Effector memory CD8-positive, alpha-beta T cell (primary cell): ENCODE measurements at regions not wholly inside any gene's neighbourhood (a gene's known extent, or its start where the extent isn't known, plus 50 kb on each side); places are given as distances from the start of the nearest gene placed in this dataset.

Source experiments
- ATAC-seq: fragments of 150-1000 bp; cut with Tn5 transposase; replicated peaks from 2 replicates; pipeline ENCODE4 v1.10.0; 2021; ENCODE audit warnings: mild to moderate bottlenecking, moderate library complexity
- DNase-seq, 3 experiments: peaks; one replicate each; pipeline ENCODE4 v3.0.0; 2021
- H3K27ac Mint-ChIP-seq, 2 donors: one replicate each; pipeline ENCODE4 v1.8.0; 2022; ENCODE audit warnings: mild to moderate bottlenecking in 2 of 2, mixed read lengths in 2 of 2, moderate library complexity in 2 of 2
- H3K27me3 Mint-ChIP-seq, 2 donors: one replicate each; pipeline ENCODE4 v1.8.0; 2022; ENCODE audit warnings: mixed read lengths in 2 of 2
- H3K36me3 Mint-ChIP-seq: one replicate; pipeline ENCODE4 v1.8.0; 2022; ENCODE audit warnings: mild to moderate bottlenecking, moderate library complexity, mixed read lengths; ENCODE audit not compliant: insufficient read depth
- H3K4me1 Mint-ChIP-seq, 2 donors: one replicate each; pipeline ENCODE4 v1.8.0; 2022; ENCODE audit warnings: low read depth in 2 of 2, mixed read lengths in 2 of 2
- H3K4me3 Mint-ChIP-seq, 2 donors: one replicate each; pipeline ENCODE4 v1.8.0; 2022; ENCODE audit warnings: mild to moderate bottlenecking in 2 of 2, mixed read lengths in 2 of 2, moderate library complexity in 2 of 2
- H3K9me3 Mint-ChIP-seq, 2 donors: one replicate each; pipeline ENCODE4 v1.8.0; 2022; ENCODE audit warnings: mixed read lengths in 2 of 2

DNA sequence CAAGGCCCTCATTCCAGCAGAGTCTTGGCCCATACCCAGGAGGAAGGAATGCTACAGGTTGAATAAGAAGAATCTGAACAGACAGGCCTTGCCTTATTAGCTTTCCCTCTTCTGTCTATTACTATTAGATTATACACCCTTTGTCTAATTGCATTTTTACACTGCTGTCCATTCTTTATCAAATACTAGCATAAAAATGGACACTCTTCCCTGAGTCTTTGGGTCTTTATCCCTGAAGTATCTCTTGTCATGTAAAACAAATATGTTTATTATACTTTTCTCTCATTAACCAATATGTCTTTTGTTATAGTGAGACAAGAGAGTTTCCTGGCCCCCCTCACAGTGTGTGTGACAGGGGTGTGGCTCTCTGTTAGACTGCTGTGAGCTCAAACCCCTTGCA lies 897.4 kb upstream of the SEL1L start:
- Mint-ChIP-seq H3K27ac (no peak overlapping the region), H3K27me3 (no peaks in the 10 kb centered on the region), H3K36me3 (no peaks in the 10 kb centered on the region), H3K9me3 (peaks cover 8 to 65% of the 10 kb centered on the region in 2 donors), H3K4me3 (no peak overlapping the region), H3K4me1 (no peaks in the 10 kb centered on the region)
- ATAC-seq (no peak), DNase-seq (no peak)

DNA sequence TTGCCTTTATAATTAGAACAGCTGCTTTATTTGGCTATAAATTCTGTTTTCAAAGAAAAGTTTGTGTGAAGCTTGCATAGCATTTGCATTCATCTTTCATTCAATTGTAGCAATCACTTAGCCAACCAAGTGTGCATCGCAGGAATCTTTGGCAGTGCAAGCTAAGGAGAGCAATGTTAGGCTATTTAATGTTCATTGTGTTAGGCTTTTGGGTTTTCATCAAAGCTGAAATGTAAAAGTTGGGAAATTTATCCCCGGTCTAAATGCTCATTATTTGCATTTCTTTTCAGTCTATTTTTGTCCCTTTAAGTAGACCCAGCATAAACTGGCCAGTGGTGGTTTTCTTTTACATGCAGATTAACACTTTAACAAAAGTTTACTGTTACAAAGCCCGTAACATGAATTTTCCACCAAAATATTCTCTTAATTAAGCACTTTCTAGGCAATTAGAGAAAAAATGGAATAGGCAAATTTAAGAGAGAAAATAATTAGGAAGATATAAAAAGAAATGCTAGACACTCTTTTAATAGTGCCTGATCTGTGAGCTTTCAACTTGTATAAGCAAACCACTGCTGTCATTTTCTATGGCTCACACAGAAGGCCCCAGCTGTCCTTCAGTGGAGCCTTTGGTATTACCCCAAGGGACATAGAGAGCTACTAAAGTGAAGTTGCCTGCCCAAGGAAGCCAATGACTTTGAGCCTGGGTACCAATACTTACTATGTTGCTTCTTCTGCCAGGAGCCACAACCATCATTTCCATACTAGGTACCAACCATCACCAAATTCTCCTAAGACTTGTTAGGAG lies 898.9 kb upstream of the SEL1L start:
- H3K36me3 Mint-ChIP-seq: no peaks in the 10 kb centered on the region
- H3K27me3 Mint-ChIP-seq: no peaks in the 10 kb centered on the region
- peaks cover 10 to 56% of the 10 kb centered on the region in 2 donors for H3K9me3 Mint-ChIP-seq
- H3K27ac Mint-ChIP-seq: no peak overlapping the region
- ATAC-seq (no peak), DNase-seq (no peak)
- H3K4me1 Mint-ChIP-seq: no peaks in the 10 kb centered on the region
- H3K4me3 Mint-ChIP-seq: no peak overlapping the region

DNA sequence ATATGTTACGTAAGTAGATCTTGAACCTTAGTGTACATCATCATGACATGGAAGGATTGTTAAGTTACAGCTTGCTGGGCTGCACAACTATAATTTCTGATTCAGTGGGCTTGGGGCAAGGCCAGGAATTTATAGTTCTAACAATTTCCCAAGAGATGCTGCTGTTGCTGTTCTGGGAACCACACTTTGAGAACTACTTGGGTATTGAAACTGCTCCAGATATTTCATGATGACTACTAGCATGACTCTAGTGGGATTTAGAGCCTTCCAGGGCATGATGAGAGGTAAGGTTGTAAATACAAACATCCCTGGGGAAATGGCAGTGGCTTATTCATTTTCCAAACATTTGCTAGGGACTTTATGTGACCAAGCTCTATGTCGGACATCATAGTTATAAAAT lies 904.8 kb upstream of the SEL1L start:
- no peak overlapping the region for H3K27ac Mint-ChIP-seq
- DNase-seq: no peak
- H3K9me3 Mint-ChIP-seq: peaks cover 12 to 39% of the 10 kb centered on the region in 2 donors
- no peaks in the 10 kb centered on the region for H3K36me3 Mint-ChIP-seq
- no peaks in the 10 kb centered on the region for H3K4me1 Mint-ChIP-seq
- no peaks in the 10 kb centered on the region for H3K27me3 Mint-ChIP-seq
- ATAC-seq: no peak
- H3K4me3 Mint-ChIP-seq: no peak overlapping the region

DNA sequence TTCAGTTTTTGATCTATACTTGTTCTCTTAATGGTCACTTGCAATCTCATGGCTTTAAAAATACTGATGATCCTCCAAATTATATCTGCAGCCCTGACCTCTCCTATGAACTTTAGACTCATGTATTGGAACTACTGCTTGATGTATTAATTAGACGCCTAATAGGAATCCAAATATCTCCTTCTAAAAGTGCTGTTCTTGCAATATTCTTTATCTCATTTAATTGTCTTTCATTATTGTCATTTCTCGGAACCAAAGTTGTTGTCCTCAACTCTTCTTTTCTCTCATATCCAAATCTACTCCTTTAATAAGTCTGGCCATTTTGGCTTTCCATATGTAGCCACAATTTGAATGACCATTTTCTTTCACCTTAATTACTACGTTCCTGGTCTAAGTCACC lies 907.6 kb upstream of the SEL1L start:
- no peak for DNase-seq
- H3K36me3 Mint-ChIP-seq: no peaks in the 10 kb centered on the region
- H3K4me3 Mint-ChIP-seq: no peak overlapping the region
- no peaks in the 10 kb centered on the region for H3K4me1 Mint-ChIP-seq
- peaks cover 15 to 25% of the 10 kb centered on the region in 2 donors for H3K9me3 Mint-ChIP-seq
- H3K27me3 Mint-ChIP-seq: no peaks in the 10 kb centered on the region
- H3K27ac Mint-ChIP-seq: no peak overlapping the region
- no peak for ATAC-seq

DNA sequence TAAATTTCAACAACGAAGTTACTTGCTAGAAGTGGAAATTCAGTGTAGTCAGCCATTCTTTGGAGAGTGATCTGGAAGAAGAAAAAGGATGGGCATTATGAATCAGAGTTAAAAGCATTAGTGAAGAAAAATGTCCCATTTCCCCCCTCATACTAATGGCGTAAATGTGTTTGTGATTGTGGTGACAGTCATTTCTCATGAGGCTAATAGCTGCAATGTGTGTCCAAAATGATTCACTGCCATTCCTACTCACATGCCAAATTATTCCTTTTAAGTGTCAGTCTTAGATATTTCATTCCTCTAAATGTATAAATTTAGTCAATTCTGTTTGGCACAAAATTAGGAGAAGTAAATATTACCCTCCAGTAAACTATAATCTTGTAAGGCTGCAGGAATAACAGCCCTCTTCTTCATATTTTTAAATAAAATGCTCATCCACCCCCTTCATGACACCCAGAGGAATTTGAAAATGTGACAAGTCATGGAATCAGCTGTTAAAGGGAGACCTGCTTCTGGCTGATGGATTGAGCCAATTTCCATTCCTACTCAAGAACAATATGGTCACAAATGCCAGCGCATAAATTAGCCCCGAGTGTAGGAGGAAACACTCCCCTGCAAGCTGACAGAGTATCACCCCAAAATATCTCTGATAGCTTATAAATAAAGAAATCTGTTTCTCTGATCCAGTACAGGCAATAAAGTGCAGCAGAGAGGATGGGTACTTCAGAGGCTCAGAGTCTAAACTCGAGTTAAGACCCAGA lies 912.3 kb upstream of the SEL1L start:
- Mint-ChIP-seq H3K9me3 (peaks cover 17 to 20% of the 10 kb centered on the region in 2 donors), H3K27ac (no peak overlapping the region), H3K4me1 (no peaks in the 10 kb centered on the region), H3K27me3 (no peaks in the 10 kb centered on the region), H3K4me3 (no peak overlapping the region), H3K36me3 (no peaks in the 10 kb centered on the region)
- ATAC-seq: no peak
- no peak for DNase-seq

DNA sequence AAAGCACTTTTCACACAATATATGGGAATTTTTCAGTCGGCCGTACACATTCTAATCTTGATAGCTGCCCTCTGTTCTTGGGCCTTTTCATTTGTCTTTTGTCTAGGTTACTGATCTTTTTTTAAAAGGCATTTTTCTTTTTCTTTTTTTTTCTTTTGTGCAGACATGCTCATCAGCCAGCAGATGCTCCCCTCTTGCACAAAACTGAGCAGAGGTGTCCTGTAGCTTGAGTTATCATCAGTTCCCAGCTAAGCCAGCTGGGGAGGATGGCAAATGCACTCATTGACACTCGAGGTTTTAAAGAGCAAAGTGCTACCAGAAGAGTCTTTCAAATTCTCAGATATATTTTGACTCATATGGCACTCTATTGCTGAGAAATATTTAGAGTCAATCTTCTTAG lies 913.9 kb upstream of the SEL1L start:
- H3K27ac Mint-ChIP-seq: no peak overlapping the region
- H3K27me3 Mint-ChIP-seq: no peaks in the 10 kb centered on the region
- ATAC-seq (no peak), DNase-seq (no peak)
- H3K36me3 Mint-ChIP-seq: no peaks in the 10 kb centered on the region
- peaks cover 6 to 13% of the 10 kb centered on the region in 2 donors for H3K9me3 Mint-ChIP-seq
- H3K4me1 Mint-ChIP-seq: no peaks in the 10 kb centered on the region
- no peak overlapping the region for H3K4me3 Mint-ChIP-seq

DNA sequence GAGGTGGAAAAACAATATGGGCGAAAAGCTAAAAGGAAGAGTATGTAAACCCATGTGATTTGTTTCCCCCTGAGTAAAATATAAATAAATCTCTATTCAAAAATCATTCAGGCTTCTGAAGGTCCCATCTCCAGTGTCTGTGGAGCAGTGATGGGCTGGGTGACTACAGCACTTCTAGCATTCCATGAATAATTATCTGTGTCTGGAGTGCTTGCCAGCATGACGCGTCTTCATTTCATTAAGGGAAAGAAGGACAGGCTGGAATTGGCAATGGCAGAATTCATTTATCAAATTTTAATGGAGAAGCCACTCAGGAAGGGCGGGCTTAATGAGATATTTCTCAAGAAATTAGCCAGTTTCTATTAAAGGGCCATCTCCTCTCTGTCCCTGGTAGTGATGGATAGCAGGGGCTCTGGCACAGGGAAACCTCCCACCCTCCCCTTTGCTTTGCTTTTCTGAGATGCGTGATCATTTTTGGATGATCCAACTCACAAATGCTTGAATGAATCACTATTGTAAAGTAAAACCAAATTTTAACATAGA lies 916.3 kb upstream of the SEL1L start:
- peaks cover 5 to 12% of the 10 kb centered on the region in 2 donors for H3K9me3 Mint-ChIP-seq
- no peaks in the 10 kb centered on the region for H3K27me3 Mint-ChIP-seq
- no peaks in the 10 kb centered on the region for H3K4me1 Mint-ChIP-seq
- no peak for ATAC-seq
- no peaks in the 10 kb centered on the region for H3K36me3 Mint-ChIP-seq
- no peak overlapping the region for H3K4me3 Mint-ChIP-seq
- H3K27ac Mint-ChIP-seq: no peak overlapping the region
- no peak for DNase-seq

DNA sequence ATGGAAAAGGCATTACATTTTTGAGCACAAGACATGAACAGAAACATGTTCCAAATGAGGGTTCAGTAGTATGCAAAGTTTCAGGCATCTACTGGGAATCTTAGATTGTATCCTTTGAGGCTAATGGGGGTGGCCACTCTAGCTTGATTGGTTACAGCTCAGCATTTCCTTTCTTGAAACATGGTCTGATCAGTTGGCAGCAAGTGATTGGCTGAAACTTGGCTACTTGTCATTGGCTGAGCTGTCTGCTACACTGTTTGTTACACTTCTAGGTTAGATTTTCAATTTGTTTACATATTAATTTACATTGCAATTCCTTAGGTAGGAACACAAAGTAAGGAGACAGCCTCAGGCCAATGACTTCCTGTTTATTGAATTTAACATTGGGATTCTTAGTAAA lies 918.0 kb upstream of the SEL1L start:
- no peaks in the 10 kb centered on the region for H3K4me1 Mint-ChIP-seq
- no peaks in the 10 kb centered on the region for H3K36me3 Mint-ChIP-seq
- H3K9me3 Mint-ChIP-seq: peaks cover 5 to 9% of the 10 kb centered on the region in 2 donors
- ATAC-seq: no peak
- no peaks in the 10 kb centered on the region for H3K27me3 Mint-ChIP-seq
- H3K4me3 Mint-ChIP-seq: no peak overlapping the region
- H3K27ac Mint-ChIP-seq: no peak overlapping the region
- no peak for DNase-seq

DNA sequence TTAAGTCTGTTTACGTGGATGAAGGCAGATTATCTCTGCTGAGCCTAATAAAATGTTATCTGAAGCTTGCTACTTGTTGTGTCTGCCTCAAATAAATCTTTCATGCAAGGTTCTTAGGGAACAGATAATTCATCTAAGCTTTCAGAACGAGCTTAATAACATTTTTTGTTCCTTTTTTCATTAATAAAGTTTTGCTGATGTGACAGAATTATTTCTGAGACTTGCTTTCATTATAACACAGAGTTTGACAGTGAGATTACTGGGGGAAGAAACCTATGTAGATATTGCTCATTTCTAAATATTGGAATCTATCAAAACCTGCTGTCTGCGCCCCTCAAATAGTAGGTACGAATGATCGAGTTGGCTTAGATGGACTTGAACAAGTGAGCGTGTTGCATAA lies 948.7 kb upstream of the SEL1L start:
- Mint-ChIP-seq H3K27me3 (no peaks in the 10 kb centered on the region), H3K27ac (no peak overlapping the region), H3K36me3 (no peaks in the 10 kb centered on the region), H3K4me1 (no peaks in the 10 kb centered on the region), H3K4me3 (no peak overlapping the region), H3K9me3 (peaks cover 7 to 8% of the 10 kb centered on the region in 2 donors)
- ATAC-seq (no peak), DNase-seq (no peak)

DNA sequence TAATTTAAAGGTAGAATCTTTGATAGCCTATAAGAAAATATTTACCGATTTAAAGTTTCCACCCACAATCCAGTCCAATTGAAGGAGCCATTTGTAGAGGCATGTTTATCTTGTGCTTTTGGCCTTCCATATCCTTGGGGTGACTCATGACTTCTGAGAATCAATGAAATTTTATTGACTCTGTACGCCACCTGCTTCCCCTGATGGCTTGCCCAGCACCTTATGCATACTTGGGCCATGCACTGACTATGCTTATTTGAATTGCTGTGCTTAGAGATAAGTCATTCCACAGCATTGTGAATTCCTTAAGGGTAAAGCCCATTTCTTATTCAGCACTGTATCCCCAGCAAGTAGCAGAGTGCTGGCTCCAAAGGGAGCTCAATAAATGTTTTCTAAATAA lies 954.8 kb upstream of the SEL1L start:
- H3K36me3 Mint-ChIP-seq: no peaks in the 10 kb centered on the region
- peaks cover 11% of the 10 kb centered on the region in 2 donors for H3K9me3 Mint-ChIP-seq
- DNase-seq: no peak
- no peak for ATAC-seq
- no peaks in the 10 kb centered on the region for H3K4me1 Mint-ChIP-seq
- H3K4me3 Mint-ChIP-seq: no peak overlapping the region
- H3K27ac Mint-ChIP-seq: no peak overlapping the region
- no peaks in the 10 kb centered on the region for H3K27me3 Mint-ChIP-seq

DNA sequence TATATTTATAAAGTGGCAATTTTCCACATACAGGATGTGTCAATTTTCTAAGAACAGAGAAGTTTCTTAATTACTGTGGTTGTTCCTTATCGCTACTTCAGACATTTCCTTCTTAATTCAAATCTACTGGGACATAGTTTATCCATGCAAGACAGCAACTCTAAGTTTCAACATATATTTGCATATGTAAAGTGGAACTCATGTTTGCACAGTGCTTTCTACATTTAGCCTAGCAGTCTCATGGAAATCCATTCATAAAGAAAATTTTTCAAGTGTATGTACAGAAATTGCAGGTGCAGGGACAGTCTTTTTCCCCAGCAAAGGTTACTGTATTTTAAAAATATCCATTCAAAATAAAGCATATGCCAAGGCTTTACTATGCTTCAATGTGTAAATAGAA lies 956.7 kb upstream of the SEL1L start:
- no peak for DNase-seq
- H3K9me3 Mint-ChIP-seq: peaks cover 7 to 12% of the 10 kb centered on the region in 2 donors
- H3K4me3 Mint-ChIP-seq: no peak overlapping the region
- H3K27me3 Mint-ChIP-seq: no peaks in the 10 kb centered on the region
- no peak overlapping the region for H3K27ac Mint-ChIP-seq
- no peak for ATAC-seq
- no peaks in the 10 kb centered on the region for H3K4me1 Mint-ChIP-seq
- H3K36me3 Mint-ChIP-seq: no peaks in the 10 kb centered on the region

DNA sequence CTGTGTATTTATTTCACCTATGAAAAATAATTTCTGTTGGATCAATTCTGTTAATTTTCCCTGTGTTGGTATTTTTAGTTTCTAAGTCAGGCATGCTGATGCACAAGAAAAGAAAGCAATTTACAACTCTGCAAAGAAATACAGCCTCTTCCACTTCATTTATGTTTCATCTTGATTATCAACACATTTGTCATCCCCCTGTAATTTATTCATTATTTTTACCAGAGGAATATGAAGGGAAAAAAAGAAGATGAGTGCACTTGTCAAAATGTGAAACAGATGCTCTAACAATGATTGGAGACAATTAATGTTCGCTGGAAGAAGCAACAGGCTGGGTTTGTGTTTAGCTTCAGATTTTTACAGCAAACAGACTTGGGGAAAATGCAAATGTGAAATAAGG lies 958.5 kb upstream of the SEL1L start:
- DNase-seq (no peak), ATAC-seq (no peak)
- no peaks in the 10 kb centered on the region for H3K36me3 Mint-ChIP-seq
- H3K27me3 Mint-ChIP-seq: no peaks in the 10 kb centered on the region
- H3K4me1 Mint-ChIP-seq: no peaks in the 10 kb centered on the region
- H3K4me3 Mint-ChIP-seq: no peak overlapping the region
- no peak overlapping the region for H3K27ac Mint-ChIP-seq
- peaks cover 5 to 12% of the 10 kb centered on the region in 2 donors for H3K9me3 Mint-ChIP-seq

DNA sequence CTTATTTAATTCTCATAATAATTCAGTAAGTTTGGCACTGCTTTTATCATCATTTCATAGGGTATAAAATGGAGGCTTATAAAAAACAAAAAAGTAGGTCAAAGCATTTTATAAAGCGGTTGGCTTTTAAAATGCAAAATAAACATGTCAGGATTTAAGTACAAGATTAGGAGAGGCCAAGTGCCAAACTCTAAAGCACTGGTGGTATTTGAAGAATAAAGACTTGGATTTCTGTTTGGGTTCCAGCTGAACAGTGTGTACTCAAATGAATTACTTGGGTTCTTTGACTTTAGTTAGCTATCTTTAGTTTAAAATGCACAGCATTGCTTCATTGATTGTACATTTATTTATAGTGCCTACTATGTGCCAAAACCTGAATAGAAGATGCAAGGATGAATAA lies 966.6 kb upstream of the SEL1L start:
- Mint-ChIP-seq H3K4me1 (no peaks in the 10 kb centered on the region), H3K9me3 (peaks cover 0 to 8% of the 10 kb centered on the region in 2 donors), H3K27ac (no peak overlapping the region), H3K27me3 (no peaks in the 10 kb centered on the region), H3K36me3 (no peaks in the 10 kb centered on the region), H3K4me3 (no peak overlapping the region)
- ATAC-seq: no peak
- DNase-seq: no peak

DNA sequence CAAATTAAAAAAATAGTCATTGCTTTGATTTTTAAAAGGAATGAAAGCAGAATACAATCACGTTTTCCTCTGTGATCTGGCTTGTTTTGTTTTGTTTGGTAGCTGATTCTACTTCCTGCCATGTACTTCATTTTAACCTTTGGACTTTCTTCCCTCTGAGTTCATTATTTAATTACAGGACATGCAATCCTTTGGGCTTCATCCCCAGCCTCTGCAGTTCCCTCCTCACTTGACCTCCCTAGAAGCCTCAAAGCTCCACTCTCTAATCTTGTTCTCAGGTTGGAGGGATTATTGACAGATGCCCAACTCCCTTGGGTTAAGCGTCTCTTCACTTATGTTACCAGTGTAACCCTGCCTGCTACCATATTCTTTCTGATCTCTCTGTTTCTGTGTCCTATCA lies 967.9 kb upstream of the SEL1L start:
- Mint-ChIP-seq H3K9me3 (peaks cover 0 to 8% of the 10 kb centered on the region in 2 donors), H3K27ac (no peak overlapping the region), H3K36me3 (no peaks in the 10 kb centered on the region), H3K27me3 (no peaks in the 10 kb centered on the region), H3K4me1 (no peaks in the 10 kb centered on the region), H3K4me3 (no peak overlapping the region)
- ATAC-seq: no peak
- no peak for DNase-seq
